NT2/D1 (cell line): ENCODE measurements at regions not wholly inside any gene's neighbourhood (a gene's known extent, or its start where the extent isn't known, plus 50 kb on each side); places are given as distances from the start of the nearest gene placed in this dataset.

Source experiments
- DNase-seq: peaks from one replicate; pipeline ENCODE4 v3.0.0-alpha.2; 2011; ENCODE audit warnings: low read depth, low spot score
- H3K27me3 ChIP-seq: 2 replicates; pipeline ENCODE4 v1.6.0; 2011; ENCODE audit warnings: mild to moderate bottlenecking; ENCODE audit not compliant: insufficient read length, insufficient read depth
- H3K36me3 ChIP-seq: 2 replicates; pipeline ENCODE4 v1.6.1; 2011; ENCODE audit warnings: mild to moderate bottlenecking, low read length, mixed read lengths; ENCODE audit not compliant: insufficient read depth, insufficient read length
- H3K4me1 ChIP-seq: 2 replicates; pipeline ENCODE4 v1.5.1; 2011; ENCODE audit not compliant: insufficient read depth, insufficient read length
- H3K4me3 ChIP-seq: 2 replicates; pipeline ENCODE4 v1.5.1; 2011; ENCODE audit warnings: low read depth; ENCODE audit not compliant: insufficient read length
- H3K9ac ChIP-seq: 2 replicates; pipeline ENCODE4 v1.6.0; 2011; ENCODE audit warnings: low read depth; ENCODE audit not compliant: insufficient read length
- H3K9me3 ChIP-seq: 2 replicates; pipeline ENCODE4 v1.5.1; 2011; ENCODE audit warnings: mild to moderate bottlenecking, low read length; ENCODE audit not compliant: insufficient read depth
- SUZ12 ChIP-seq: IDR thresholded peaks from 2 replicates; pipeline ENCODE4 v1.6.1; 2011; ENCODE audit not compliant: insufficient read length, insufficient read depth; ENCODE audit errors: extremely low read depth
- YY1 ChIP-seq: IDR thresholded peaks from 2 replicates; pipeline ENCODE4 v1.6.1; 2011; ENCODE audit not compliant: insufficient read length, insufficient read depth
- ZNF274 ChIP-seq: IDR thresholded peaks from 2 replicates; pipeline ENCODE4 v1.6.1; 2011; ENCODE audit warnings: mild to moderate bottlenecking, low read depth, low read length

DNA sequence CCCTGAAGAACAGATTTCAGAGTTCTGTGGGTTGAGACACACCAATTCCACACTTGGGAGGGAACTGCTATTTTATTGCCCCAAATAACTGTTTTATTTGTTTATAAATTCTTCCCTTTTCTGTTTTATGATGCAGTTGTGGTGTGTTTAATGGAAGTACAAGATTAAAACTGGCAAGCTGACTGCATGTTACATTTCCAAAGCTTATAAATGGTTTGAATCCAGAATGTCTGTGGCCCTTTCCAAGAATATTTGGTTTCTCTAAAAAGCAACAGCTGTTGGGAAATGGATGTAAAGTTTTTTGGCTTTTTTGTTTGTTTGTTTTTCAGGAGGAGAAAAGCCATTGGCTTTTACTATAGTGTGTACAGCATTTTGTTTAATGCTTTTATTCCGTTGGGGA is 234.5 kb downstream of the MTX2 start:
- Histone ChIP-seq H3K9me3 (no peaks in the 10 kb centered on the region), H3K27me3 (no peaks in the 10 kb centered on the region), H3K36me3 (no peaks in the 10 kb centered on the region), H3K4me3 (no peak overlapping the region), H3K4me1 (no peaks in the 10 kb centered on the region), H3K9ac (no peak overlapping the region)
- TF ChIP-seq ZNF274, result no peak
- TF ChIP-seq YY1, result no peak
- TF ChIP-seq SUZ12, result no peak
- no peak for DNase-seq

DNA sequence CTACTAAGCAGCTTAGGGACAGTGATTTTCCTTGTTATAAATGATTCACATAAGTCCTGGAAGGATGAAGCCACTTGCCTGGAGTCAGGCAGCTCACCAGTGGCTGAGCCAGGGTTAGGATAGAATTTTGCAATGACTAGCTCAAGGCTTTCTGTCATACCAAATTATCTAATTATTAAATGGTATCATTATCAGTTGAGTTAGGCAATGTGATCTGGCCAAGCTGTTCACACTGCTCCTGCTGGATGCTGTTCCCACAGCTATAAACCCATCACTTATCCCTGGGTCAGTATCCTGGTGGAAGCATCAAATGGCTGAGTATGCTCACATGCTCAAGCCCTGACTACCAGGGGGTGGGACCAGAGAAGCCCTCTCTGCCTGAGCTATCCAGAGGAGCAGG is 235.2 kb downstream of the MTX2 start:
- H3K9ac ChIP-seq, result no peak overlapping the region
- no peaks in the 10 kb centered on the region for H3K4me1 ChIP-seq
- H3K9me3 ChIP-seq, result no peaks in the 10 kb centered on the region
- DNase-seq, result no peak
- H3K27me3 ChIP-seq, result no peaks in the 10 kb centered on the region
- no peak overlapping the region for H3K4me3 ChIP-seq
- TF ChIP-seq SUZ12, result no peak
- no peak for TF ChIP-seq YY1
- TF ChIP-seq ZNF274, result no peak
- H3K36me3 ChIP-seq, result no peaks in the 10 kb centered on the region

DNA sequence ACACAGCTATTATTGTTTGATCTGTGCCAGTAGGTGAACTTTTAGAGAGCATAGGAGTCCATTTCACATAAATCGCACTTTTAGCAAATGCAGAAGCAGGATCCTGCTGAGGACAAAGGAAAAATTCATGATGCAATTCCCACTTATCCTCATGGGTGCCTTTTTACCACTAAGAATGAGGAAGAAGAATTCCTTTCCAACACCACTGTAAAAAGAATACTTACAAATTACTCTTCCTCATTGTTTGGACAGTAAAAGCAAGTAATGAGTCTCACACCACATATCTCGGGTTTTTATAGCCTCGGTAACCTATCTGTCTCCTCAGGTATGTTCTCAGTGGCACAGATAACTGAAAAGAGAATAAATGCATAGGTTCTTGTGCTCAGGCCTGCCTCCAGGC is 238.5 kb downstream of the MTX2 start:
- H3K9me3 ChIP-seq, result no peaks in the 10 kb centered on the region
- no peak for DNase-seq
- H3K4me1 ChIP-seq, result no peaks in the 10 kb centered on the region
- no peak overlapping the region for H3K9ac ChIP-seq
- TF ChIP-seq ZNF274 (no peak), YY1 (no peak), SUZ12 (no peak)
- no peaks in the 10 kb centered on the region for H3K36me3 ChIP-seq
- no peaks in the 10 kb centered on the region for H3K27me3 ChIP-seq
- no peak overlapping the region for H3K4me3 ChIP-seq

DNA sequence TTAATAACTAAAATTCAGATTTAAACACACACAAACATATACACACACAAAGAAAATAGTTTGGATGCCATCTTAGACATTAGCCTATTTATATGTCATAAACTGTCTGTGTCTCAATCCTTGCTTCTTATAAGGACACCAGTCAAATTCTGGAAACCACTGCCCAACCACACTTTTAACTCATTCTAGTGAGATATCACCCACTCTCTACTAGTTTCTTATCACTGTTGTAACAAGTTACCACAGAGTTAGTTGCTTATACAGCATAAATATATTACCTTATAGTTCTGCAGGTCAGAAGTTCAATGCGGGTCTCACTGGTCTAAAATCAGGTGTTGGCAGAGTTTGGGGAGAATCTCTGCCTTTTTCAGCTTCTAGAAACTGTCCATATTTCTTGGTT is 239.1 kb downstream of the MTX2 start:
- no peaks in the 10 kb centered on the region for H3K27me3 ChIP-seq
- no peak overlapping the region for H3K9ac ChIP-seq
- DNase-seq, result no peak
- TF ChIP-seq YY1, result no peak
- TF ChIP-seq ZNF274, result no peak
- no peak for TF ChIP-seq SUZ12
- no peaks in the 10 kb centered on the region for H3K4me1 ChIP-seq
- H3K4me3 ChIP-seq, result no peak overlapping the region
- H3K9me3 ChIP-seq, result no peaks in the 10 kb centered on the region
- H3K36me3 ChIP-seq, result no peaks in the 10 kb centered on the region

DNA sequence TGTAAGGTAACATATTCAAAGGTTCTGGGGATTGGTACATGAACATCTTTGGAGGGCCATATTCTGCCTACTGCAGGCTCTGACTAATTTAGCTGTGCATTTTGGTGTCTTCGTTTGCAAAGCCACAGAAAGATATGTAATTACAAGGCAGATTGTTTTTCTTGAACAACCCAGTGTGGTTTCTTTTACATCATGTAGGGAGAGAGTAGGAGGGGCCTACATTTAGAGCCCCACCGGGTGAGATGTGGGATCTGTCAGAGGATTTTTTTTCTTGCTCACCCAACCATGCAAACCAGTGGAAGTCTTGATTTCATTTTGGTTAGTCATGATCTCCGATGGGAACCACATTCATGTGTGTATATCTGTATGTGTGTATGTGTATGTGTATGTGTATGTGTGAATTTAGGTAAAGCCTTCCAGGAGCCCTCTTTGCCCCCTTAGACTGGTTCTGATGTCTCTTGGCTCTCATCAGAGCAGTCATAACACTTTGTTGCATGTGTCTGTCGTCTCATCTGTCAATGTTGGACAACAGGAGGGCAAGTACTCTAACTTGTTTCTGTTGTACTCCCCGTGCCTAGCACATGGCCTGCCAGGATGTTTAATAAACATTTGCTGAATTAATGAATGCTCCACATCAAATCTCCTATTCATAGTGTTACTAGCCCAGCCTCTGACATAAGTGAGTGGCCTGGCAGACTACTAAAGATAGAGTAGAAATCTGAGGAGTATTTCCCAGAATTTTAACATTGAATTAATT is 239.9 kb downstream of the MTX2 start:
- no peaks in the 10 kb centered on the region for H3K36me3 ChIP-seq
- no peak for DNase-seq
- TF ChIP-seq YY1, result no peak
- TF ChIP-seq SUZ12, result no peak
- no peak for TF ChIP-seq ZNF274
- no peaks in the 10 kb centered on the region for H3K27me3 ChIP-seq
- H3K9ac ChIP-seq, result no peak overlapping the region
- H3K4me1 ChIP-seq, result no peaks in the 10 kb centered on the region
- H3K4me3 ChIP-seq, result no peak overlapping the region
- H3K9me3 ChIP-seq, result no peaks in the 10 kb centered on the region

DNA sequence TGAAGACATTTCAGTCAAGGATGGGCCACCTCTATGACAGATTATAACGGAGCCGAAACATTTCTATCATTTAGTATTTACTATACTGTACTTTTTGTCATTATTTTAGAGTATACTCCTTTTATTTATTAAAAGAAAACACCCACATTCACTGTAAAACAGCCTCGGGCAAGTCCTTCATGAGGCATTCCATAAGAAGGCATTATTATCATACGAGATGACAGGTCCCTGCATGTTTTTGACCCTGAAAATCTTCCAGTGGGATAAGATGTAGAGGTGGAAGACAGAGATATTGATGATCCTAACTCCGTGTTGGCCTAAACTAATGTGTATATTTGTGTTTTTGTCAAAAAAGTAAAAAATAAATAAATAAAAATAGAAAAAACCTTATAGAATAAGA is 245.0 kb downstream of the MTX2 start:
- Histone ChIP-seq H3K9ac (no peak overlapping the region), H3K36me3 (no peaks in the 10 kb centered on the region), H3K9me3 (no peaks in the 10 kb centered on the region), H3K4me1 (no peaks in the 10 kb centered on the region), H3K27me3 (no peaks in the 10 kb centered on the region), H3K4me3 (no peak overlapping the region)
- DNase-seq, result no peak
- TF ChIP-seq SUZ12 (no peak), YY1 (no peak), ZNF274 (no peak)

DNA sequence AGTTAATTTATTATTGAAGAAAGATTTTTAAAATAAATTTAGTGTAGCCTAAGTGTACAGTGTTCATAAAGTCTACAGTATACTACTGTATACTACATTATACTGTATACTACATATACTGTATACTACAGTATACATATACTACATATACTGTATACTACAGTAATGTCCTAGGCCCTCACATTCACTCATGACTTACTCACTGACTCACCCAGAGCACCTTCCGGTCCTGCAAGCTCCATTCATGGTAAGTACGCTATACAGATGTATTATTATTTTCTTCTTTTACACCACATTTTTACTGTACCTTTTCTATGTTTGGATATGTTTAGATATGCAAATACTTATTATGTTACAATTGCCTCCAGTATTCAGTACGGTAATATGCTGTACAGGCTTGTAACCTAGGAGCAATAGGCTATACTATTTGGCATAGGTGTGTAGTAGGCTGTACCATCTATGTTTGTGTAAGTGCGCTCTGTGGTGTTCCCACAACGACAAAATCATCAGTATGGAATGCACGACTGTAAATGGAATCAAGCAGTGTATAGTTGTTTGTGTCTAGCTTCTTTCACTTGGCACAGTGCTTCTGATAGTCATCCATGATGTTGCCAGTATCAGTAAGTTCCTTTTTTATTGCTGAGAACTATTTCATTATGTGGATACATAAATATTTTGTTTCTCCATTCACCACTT is 245.7 kb downstream of the MTX2 start:
- Histone ChIP-seq H3K4me1 (no peaks in the 10 kb centered on the region), H3K9ac (no peak overlapping the region), H3K9me3 (no peaks in the 10 kb centered on the region), H3K27me3 (no peaks in the 10 kb centered on the region), H3K4me3 (no peak overlapping the region), H3K36me3 (no peaks in the 10 kb centered on the region)
- TF ChIP-seq ZNF274 (no peak), SUZ12 (no peak), YY1 (no peak)
- DNase-seq, result no peak
